DND-41 (cell line): ENCODE measurements at regions not wholly inside any gene's neighbourhood (a gene's known extent, or its start where the extent isn't known, plus 50 kb on each side); places are given as distances from the start of the nearest gene placed in this dataset.

Source experiments
- EZH2 ChIP-seq: IDR thresholded peaks from 3 replicates; pipeline ENCODE4 v1.6.1; 2012; ENCODE audit warnings: borderline replicate concordance, low read depth, mild to moderate bottlenecking, moderate library complexity, low read length, inconsistent platforms; ENCODE audit not compliant: severe bottlenecking
- TF ChIP-seq, protein P1 (sequence below): IDR thresholded peaks from 2 replicates; pipeline ENCODE4 v1.5.1; 2012; ENCODE audit warnings: borderline replicate concordance, low read length, moderate library complexity, mild to moderate bottlenecking; ENCODE audit not compliant: poor library complexity, severe bottlenecking; ENCODE audit errors: extremely low read depth

DNA sequence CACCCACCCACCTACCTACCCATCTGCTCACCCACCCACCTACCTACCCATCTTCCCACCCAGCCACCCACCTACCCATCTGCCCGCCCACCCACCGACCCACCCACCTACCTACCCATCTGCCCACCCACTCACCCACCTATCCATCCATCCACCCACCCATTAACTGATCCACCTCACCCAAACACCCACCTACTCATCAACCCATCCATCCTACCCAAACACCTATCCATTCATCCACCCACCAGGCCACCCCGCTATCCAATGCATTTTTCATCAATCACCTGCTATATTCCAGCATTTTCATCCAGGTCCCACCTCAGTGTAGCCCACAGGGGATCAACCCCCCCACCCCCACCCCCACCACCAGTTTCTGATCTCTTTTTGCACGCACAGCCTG lies 121.8 kb downstream of the GLI2 start:
- TF ChIP-seq, protein P1, sequence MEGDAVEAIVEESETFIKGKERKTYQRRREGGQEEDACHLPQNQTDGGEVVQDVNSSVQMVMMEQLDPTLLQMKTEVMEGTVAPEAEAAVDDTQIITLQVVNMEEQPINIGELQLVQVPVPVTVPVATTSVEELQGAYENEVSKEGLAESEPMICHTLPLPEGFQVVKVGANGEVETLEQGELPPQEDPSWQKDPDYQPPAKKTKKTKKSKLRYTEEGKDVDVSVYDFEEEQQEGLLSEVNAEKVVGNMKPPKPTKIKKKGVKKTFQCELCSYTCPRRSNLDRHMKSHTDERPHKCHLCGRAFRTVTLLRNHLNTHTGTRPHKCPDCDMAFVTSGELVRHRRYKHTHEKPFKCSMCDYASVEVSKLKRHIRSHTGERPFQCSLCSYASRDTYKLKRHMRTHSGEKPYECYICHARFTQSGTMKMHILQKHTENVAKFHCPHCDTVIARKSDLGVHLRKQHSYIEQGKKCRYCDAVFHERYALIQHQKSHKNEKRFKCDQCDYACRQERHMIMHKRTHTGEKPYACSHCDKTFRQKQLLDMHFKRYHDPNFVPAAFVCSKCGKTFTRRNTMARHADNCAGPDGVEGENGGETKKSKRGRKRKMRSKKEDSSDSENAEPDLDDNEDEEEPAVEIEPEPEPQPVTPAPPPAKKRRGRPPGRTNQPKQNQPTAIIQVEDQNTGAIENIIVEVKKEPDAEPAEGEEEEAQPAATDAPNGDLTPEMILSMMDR, result no peak
- TF ChIP-seq EZH2, result no peak
